ENCODE measurements at regions not wholly inside any gene's neighbourhood (a gene's known extent, or its start where the extent isn't known, plus 50 kb on each side); places are given as distances from the start of the nearest gene placed in this dataset.

- TF ChIP-seq POLR2A (IDR thresholded peaks at IDR 0.05; ENCODE audit: low read depth, low read length) (peak; percentile 92), POU2F2 (IDR thresholded peaks at IDR 0.05; ENCODE audit: low read depth, low read length) (peak; percentile 49; the same call in 1 of the 2 replicates), POLR2AphosphoS5 (IDR thresholded peaks at IDR 0.05; ENCODE audit: low read depth, low read length) (peak; percentile 87), SPI1 (IDR thresholded peaks at IDR 0.05; ENCODE audit: low read depth, low read length) (no peak)
Observed at GRCh38 chr21:25501462-25501861, 105.8 kb downstream of the MRPL39 start.
